ENCODE measurements at regions not wholly inside any gene's neighbourhood (a gene's known extent, or its start where the extent isn't known, plus 50 kb on each side); places are given as distances from the start of the nearest gene placed in this dataset.

DNA sequence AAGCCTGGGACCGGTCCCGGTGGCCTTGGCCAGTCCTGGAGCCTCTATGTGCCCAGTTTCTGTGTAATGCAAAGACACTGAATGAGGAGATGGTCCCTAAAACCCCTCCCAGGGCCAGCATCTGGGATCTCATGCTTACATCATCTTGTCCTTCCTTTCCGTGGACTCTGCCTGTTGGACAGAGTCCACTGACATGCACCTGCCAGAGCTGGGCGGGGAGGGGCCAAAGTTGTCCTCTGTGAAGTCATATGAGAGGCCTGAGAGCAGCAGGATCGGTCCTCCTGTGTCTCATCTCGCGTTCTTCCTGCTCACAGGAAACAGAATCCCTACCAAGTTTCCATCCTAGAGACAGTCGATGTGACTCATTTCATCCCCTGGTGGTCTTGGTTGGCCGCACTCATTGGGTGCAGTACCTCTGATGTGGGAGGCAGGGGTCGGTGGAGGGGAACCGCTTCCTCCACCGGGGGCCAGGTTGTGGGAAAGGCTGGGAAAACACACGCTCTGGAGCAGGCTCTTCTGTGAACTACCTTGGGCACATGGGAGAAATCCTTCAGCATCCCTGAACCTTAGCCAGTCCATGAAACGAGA lies 389.6 kb upstream of the PODXL start:
- TF ChIP-seq, protein P1, sequence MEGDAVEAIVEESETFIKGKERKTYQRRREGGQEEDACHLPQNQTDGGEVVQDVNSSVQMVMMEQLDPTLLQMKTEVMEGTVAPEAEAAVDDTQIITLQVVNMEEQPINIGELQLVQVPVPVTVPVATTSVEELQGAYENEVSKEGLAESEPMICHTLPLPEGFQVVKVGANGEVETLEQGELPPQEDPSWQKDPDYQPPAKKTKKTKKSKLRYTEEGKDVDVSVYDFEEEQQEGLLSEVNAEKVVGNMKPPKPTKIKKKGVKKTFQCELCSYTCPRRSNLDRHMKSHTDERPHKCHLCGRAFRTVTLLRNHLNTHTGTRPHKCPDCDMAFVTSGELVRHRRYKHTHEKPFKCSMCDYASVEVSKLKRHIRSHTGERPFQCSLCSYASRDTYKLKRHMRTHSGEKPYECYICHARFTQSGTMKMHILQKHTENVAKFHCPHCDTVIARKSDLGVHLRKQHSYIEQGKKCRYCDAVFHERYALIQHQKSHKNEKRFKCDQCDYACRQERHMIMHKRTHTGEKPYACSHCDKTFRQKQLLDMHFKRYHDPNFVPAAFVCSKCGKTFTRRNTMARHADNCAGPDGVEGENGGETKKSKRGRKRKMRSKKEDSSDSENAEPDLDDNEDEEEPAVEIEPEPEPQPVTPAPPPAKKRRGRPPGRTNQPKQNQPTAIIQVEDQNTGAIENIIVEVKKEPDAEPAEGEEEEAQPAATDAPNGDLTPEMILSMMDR (IDR thresholded peaks at IDR 0.05) = no peak
- TF ChIP-seq POLR2AphosphoS5 (IDR thresholded peaks at IDR 0.05) (no peak), EP300 (IDR thresholded peaks at IDR 0.05) (no peak), POLR2A (IDR thresholded peaks at IDR 0.05) (no peak)

All from gastroesophageal sphincter (tissue), 3 donors.